ENCODE measurements at regions not wholly inside any gene's neighbourhood (a gene's known extent, or its start where the extent isn't known, plus 50 kb on each side); places are given as distances from the start of the nearest gene placed in this dataset.

DNA sequence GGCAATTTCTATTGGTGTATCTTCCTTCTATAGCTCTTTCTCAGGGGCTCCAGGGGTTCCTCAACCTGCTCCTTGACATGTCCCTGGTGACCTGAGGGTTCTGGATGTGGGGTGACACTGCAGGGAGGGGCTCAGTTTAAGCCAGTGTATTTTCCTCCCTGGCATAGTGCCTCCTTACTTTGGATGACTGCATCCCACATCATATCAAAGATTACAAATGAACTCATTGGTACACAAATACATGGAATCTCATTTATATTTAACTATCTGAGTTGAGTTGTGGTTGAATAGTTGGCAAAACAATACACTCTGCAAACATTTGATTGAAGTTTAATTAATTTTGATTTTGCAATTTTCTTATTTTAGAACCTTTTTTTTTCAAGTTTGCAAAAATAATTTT lies 268.2 kb upstream of the SKOR2 start:
- H3K27ac ChIP-seq = no peak overlapping the region

GRCh38 chr18:47519277-47519676 lies 267.8 kb upstream of the SKOR2 start:
- Histone ChIP-seq H3K27me3 (ENCODE audit: insufficient read depth in 3 of 3, low read length in 2 of 3) (peaks cover 0 to 3% (median 3%) of the 10 kb centered on the region in 3 donors), H3K9me3 (no peaks in the 10 kb centered on the region), H3K27ac (no peak overlapping the region), H3K36me3 (ENCODE audit: insufficient read depth in 1 of 2, low read depth in 1 of 2) (no peaks in the 10 kb centered on the region), H3K4me1 (no peaks in the 10 kb centered on the region), H3K4me3 (no peak overlapping the region)
- TF ChIP-seq, protein P1, sequence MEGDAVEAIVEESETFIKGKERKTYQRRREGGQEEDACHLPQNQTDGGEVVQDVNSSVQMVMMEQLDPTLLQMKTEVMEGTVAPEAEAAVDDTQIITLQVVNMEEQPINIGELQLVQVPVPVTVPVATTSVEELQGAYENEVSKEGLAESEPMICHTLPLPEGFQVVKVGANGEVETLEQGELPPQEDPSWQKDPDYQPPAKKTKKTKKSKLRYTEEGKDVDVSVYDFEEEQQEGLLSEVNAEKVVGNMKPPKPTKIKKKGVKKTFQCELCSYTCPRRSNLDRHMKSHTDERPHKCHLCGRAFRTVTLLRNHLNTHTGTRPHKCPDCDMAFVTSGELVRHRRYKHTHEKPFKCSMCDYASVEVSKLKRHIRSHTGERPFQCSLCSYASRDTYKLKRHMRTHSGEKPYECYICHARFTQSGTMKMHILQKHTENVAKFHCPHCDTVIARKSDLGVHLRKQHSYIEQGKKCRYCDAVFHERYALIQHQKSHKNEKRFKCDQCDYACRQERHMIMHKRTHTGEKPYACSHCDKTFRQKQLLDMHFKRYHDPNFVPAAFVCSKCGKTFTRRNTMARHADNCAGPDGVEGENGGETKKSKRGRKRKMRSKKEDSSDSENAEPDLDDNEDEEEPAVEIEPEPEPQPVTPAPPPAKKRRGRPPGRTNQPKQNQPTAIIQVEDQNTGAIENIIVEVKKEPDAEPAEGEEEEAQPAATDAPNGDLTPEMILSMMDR (IDR thresholded peaks at IDR 0.05) = no peak
- ATAC-seq (no peak), DNase-seq (no peak)
- intact Hi-C loops (cut with DNase I) = no loop called here
- 81 to 89% (median 85%) methylated on average over 5 of the region's 5 CpGs for WGBS, 3 donors

More for the DNA sequence above, 268.2 kb upstream of the SKOR2 start:
- Histone ChIP-seq H3K4me1 (no peaks in the 10 kb centered on the region), H3K36me3 (ENCODE audit: insufficient read depth in 1 of 2, low read depth in 1 of 2) (no peaks in the 10 kb centered on the region), H3K9me3 (no peaks in the 10 kb centered on the region), H3K27me3 (ENCODE audit: insufficient read depth in 3 of 3, low read length in 2 of 3) (peaks cover 0 to 4% (median 3%) of the 10 kb centered on the region in 3 donors), H3K4me3 (no peak overlapping the region)
- TF ChIP-seq, protein P1 (IDR thresholded peaks at IDR 0.05) = no peak
- no peak for DNase-seq
- intact Hi-C loops (cut with DNase I) = no loop called here
- no peak for ATAC-seq

DNA sequence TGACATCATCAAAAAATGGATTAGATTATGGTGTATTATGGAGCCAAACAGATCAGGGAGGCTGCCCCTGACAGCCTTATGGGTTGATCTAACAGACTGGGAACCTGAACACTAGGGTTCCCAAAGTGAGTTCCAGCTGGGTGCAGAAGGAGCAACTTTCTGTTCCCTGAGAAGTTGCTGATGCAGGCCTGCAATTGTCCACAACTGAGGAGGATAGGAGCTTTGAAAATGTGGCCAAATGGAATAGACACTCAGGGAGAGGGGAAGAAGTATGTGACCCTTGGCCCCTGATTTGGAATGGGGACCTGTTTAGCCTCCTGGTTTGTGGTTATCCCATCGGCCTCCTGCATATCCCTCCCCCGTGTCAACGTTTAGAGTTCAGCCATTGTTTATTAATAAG lies 262.2 kb upstream of the SKOR2 start:
- intact Hi-C loops (cut with DNase I) = no loop called here
- H3K9me3 ChIP-seq = no peaks in the 10 kb centered on the region
- 79 to 84% (median 81%) methylated on average over 3 of the region's 3 CpGs for WGBS, 3 donors
- H3K27ac ChIP-seq = no peak overlapping the region
- H3K4me1 ChIP-seq = no peaks in the 10 kb centered on the region
- DNase-seq (no peak), ATAC-seq (no peak)
- TF ChIP-seq, protein P1 (IDR thresholded peaks at IDR 0.05) = no peak
- peaks cover 0 to 3% (median 0%) of the 10 kb centered on the region in 3 donors for H3K27me3 ChIP-seq (ENCODE audit: insufficient read depth in 3 of 3, low read length in 2 of 3)
- H3K36me3 ChIP-seq (ENCODE audit: insufficient read depth in 1 of 2, low read depth in 1 of 2) = no peaks in the 10 kb centered on the region
- no peak overlapping the region for H3K4me3 ChIP-seq

GRCh38 chr18:47512726-47513435 lies 261.4 kb upstream of the SKOR2 start:
- Histone ChIP-seq H3K9me3 (no peaks in the 10 kb centered on the region), H3K27ac (no peak overlapping the region), H3K4me3 (no peak overlapping the region), H3K27me3 (ENCODE audit: insufficient read depth in 3 of 3, low read length in 2 of 3) (peaks cover 0 to 3% (median 0%) of the 10 kb centered on the region in 3 donors), H3K4me1 (no peaks in the 10 kb centered on the region), H3K36me3 (ENCODE audit: insufficient read depth in 1 of 2, low read depth in 1 of 2) (no peaks in the 10 kb centered on the region)
- intact Hi-C loops (cut with DNase I) = no loop called here
- WGBS, 3 donors = 62 to 76% (median 65%) methylated on average over 13 of the region's 13 CpGs
- ATAC-seq (no peak), DNase-seq (no peak)
- TF ChIP-seq, protein P1 (IDR thresholded peaks at IDR 0.05) = no peak

DNA sequence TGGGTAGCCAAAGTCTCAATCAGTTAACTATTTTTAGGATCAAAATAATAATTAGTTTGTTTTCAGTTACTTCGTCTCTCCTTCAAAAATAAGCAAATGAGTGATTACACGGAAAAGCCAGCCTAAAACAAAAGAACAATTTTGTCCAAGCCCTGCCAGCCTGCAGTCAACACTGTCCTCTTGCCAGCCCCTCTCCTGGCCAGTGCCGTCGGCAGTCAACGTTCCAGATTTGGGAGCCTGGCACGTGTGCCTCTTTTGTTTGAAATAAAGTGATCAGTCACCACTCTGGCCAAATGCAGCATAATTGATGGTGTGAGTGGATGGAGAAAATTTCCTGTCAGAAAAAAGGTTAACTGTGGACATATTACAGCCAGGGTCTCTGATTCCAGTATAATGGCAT lies 260.6 kb upstream of the SKOR2 start:
- Histone ChIP-seq H3K36me3 (ENCODE audit: insufficient read depth in 1 of 2, low read depth in 1 of 2) (no peaks in the 10 kb centered on the region), H3K27ac (no peak overlapping the region), H3K9me3 (no peaks in the 10 kb centered on the region), H3K27me3 (ENCODE audit: insufficient read depth in 3 of 3, low read length in 2 of 3) (peaks cover 0 to 3% (median 0%) of the 10 kb centered on the region in 3 donors), H3K4me1 (no peaks in the 10 kb centered on the region), H3K4me3 (no peak overlapping the region)
- ATAC-seq (no peak), DNase-seq (no peak)
- 24 to 41% (median 33%) methylated on average over 6 of the region's 6 CpGs for WGBS, 3 donors
- intact Hi-C loops (cut with DNase I) = no loop called here
- TF ChIP-seq, protein P1 (IDR thresholded peaks at IDR 0.05) = no peak

All from psoas muscle (tissue), 7 donors.